WTC11 (cell line): ENCODE measurements at regions not wholly inside any gene's neighbourhood (a gene's known extent, or its start where the extent isn't known, plus 50 kb on each side); places are given as distances from the start of the nearest gene placed in this dataset.

Source experiments
- ATAC-seq: fragments of 200-7000 bp; cut with Tn5 transposase; 2 replicates; pipeline ENCODE4 v1.10.0; 2021; ENCODE audit warnings: mild to moderate bottlenecking, moderate library complexity
- CTCF ChIA-PET: fragments of 300-600 bp; sonication (Branson Sonifier 250); formaldehyde crosslinking; loops from one replicate; lab custom pipeline; 2021; ENCODE audit warnings: antibody characterized with exemption; lab: Charles Lee
- POLR2A ChIA-PET: fragments of 350-600 bp; sonication (Branson Sonifier 250); formaldehyde crosslinking; loops from one replicate; lab custom pipeline; 2021; ENCODE audit warnings: antibody characterized with exemption; lab: Charles Lee
- DNase-seq: peaks from one replicate; pipeline ENCODE4 v3.0.0; 2021; ENCODE audit warnings: low spot score
- H3K27ac Mint-ChIP-seq: 2 replicates; pipeline ENCODE4 v1.8.0; 2021; ENCODE audit warnings: mixed read lengths
- H3K27me3 Mint-ChIP-seq: 2 replicates; pipeline ENCODE4 v1.8.0; 2021; ENCODE audit warnings: low read depth, mild to moderate bottlenecking, moderate library complexity, mixed read lengths
- H3K36me3 Mint-ChIP-seq: 2 replicates; pipeline ENCODE4 v1.8.0; 2021; ENCODE audit warnings: mixed read lengths
- H3K4me1 Mint-ChIP-seq: 2 replicates; pipeline ENCODE4 v1.8.0; 2022; ENCODE audit warnings: mixed read lengths
- H3K4me3 Mint-ChIP-seq: 2 replicates; pipeline ENCODE4 v1.8.0; 2021; ENCODE audit warnings: mild to moderate bottlenecking, moderate library complexity, mixed read lengths
- H3K9me3 Mint-ChIP-seq: 2 replicates; pipeline ENCODE4 v1.8.0; 2021; ENCODE audit warnings: mixed read lengths
- ARID4B ChIP-seq: sonication (generic); formaldehyde crosslinking; IDR thresholded peaks from 2 replicates; pipeline ENCODE4 v1.8.0; 2023; ENCODE audit warnings: missing genetic modification reagents, mild to moderate bottlenecking, borderline replicate concordance
- CREB1 ChIP-seq: sonication (generic); formaldehyde crosslinking; IDR thresholded peaks from 2 replicates; pipeline ENCODE4 v1.8.0; 2023; ENCODE audit warnings: mild to moderate bottlenecking, missing genetic modification reagents
- CTCF ChIP-seq: fragments of 200-600 bp; IDR thresholded peaks from 2 replicates; pipeline ENCODE4 v1.8.0; 2022; ENCODE audit warnings: antibody characterized with exemption
- ELF4 ChIP-seq: sonication (generic); formaldehyde crosslinking; IDR thresholded peaks from 2 replicates; pipeline ENCODE4 v1.8.1; 2022; ENCODE audit warnings: low read depth, mild to moderate bottlenecking, moderate library complexity, missing genetic modification reagents
- FOXP4 ChIP-seq: sonication (generic); formaldehyde crosslinking; IDR thresholded peaks from 2 replicates; pipeline ENCODE4 v1.8.0; 2022; ENCODE audit warnings: mild to moderate bottlenecking, missing genetic modification reagents
- MXD4 ChIP-seq: fragments of 250-450 bp; sonication (Bioruptor Pico); IDR thresholded peaks from 2 replicates; pipeline ENCODE4 v1.8.0; 2021; ENCODE audit warnings: mild to moderate bottlenecking, moderate library complexity, borderline replicate concordance
- NFATC4 ChIP-seq: fragments of 250-450 bp; sonication (Bioruptor Pico); IDR thresholded peaks from 2 replicates; pipeline ENCODE4 v1.9.0; 2021; ENCODE audit warnings: mild to moderate bottlenecking
- NR1H2 ChIP-seq: sonication (generic); formaldehyde crosslinking; IDR thresholded peaks from 2 replicates; pipeline ENCODE4 v1.9.0; 2021; ENCODE audit warnings: mild to moderate bottlenecking, moderate library complexity, missing genetic modification reagents
- OVOL2 ChIP-seq: fragments of 250-450 bp; sonication (Bioruptor Pico); IDR thresholded peaks from 2 replicates; pipeline ENCODE4 v1.9.0; 2021; ENCODE audit warnings: mild to moderate bottlenecking, borderline replicate concordance
- PRRX2 ChIP-seq: fragments of 250-450 bp; sonication (Bioruptor Pico); IDR thresholded peaks from 2 replicates; pipeline ENCODE4 v1.8.0; 2021; ENCODE audit warnings: mild to moderate bottlenecking
- USF1 ChIP-seq: sonication (generic); formaldehyde crosslinking; IDR thresholded peaks from 2 replicates; pipeline ENCODE4 v1.8.0; 2022; ENCODE audit warnings: mild to moderate bottlenecking, missing genetic modification reagents
- ZMAT4 ChIP-seq: fragments of 250-450 bp; sonication (Bioruptor Pico); IDR thresholded peaks from 2 replicates; pipeline ENCODE4 v1.9.0; 2021; ENCODE audit warnings: mild to moderate bottlenecking
- ZNF138 ChIP-seq: sonication (generic); formaldehyde crosslinking; conservative IDR thresholded peaks from 2 replicates; pipeline ENCODE4 v1.8.1; 2022; ENCODE audit warnings: mild to moderate bottlenecking, moderate library complexity, missing genetic modification reagents
- ZNF396 ChIP-seq: fragments of 250-450 bp; sonication (Bioruptor Pico); IDR thresholded peaks from 2 replicates; pipeline ENCODE4 v1.8.0; 2021; ENCODE audit warnings: mild to moderate bottlenecking, moderate library complexity, borderline replicate concordance
- TF ChIP-seq, protein P1 (sequence below): sonication (generic); formaldehyde crosslinking; IDR thresholded peaks from 2 replicates; pipeline ENCODE4 v1.8.1; 2022; ENCODE audit warnings: mild to moderate bottlenecking, moderate library complexity, missing genetic modification reagents
- TF ChIP-seq, protein P2 (sequence below): sonication (generic); formaldehyde crosslinking; IDR thresholded peaks from 2 replicates; pipeline ENCODE4 v1.8.1; 2023; ENCODE audit warnings: mild to moderate bottlenecking, missing genetic modification reagents, moderate library complexity
- TF ChIP-seq, protein P3 (sequence below): sonication (generic); formaldehyde crosslinking; IDR thresholded peaks from 2 replicates; pipeline ENCODE4 v1.8.1; 2022; ENCODE audit warnings: low read depth, missing genetic modification reagents, borderline replicate concordance
- TF ChIP-seq, protein P4 (sequence below): fragments of 250-450 bp; sonication (Bioruptor Pico); IDR thresholded peaks from 2 replicates; pipeline ENCODE4 v2.1.2; 2022; ENCODE audit warnings: mild to moderate bottlenecking, moderate library complexity

DNA sequence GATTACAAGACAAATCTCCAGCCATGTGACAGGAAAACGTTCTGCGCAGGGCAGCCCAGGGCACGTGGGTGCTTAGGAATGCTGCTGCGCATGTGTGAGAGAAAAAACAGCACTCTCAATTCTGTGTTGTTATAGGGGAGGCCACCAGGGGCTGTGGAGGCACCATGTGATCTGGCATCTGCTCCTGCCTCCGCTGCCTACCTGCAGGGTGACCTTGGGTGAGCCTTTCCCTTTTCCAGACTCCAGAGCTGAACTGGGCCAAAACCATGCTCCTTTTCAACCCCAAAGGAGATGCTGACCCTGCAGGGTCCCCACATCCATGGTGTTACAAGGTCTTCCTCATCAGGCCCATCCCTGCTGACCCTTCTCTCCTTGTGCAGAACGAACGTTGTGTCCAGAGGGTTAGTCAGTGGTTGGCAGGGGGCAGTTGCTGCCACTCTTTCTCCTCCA, 81.5 kb upstream of the RASGRF1 start:
- H3K27ac Mint-ChIP-seq: no peak overlapping the region; the same call in 1 of the 2 replicates
- H3K27me3 Mint-ChIP-seq: peaks cover 8% of the 10 kb centered on the region; the same call in 1 of the 2 replicates
- TF ChIP-seq ZNF396 (CRISPR knock-in tag) (no peak), FOXP4 (CRISPR knock-in tag) (no peak), CREB1 (CRISPR knock-in tag) (no peak), NFATC4 (CRISPR knock-in tag) (no peak), USF1 (CRISPR knock-in tag) (peak; percentile 63; the same call in 1 of the 2 replicates)
- TF ChIP-seq, protein P1, sequence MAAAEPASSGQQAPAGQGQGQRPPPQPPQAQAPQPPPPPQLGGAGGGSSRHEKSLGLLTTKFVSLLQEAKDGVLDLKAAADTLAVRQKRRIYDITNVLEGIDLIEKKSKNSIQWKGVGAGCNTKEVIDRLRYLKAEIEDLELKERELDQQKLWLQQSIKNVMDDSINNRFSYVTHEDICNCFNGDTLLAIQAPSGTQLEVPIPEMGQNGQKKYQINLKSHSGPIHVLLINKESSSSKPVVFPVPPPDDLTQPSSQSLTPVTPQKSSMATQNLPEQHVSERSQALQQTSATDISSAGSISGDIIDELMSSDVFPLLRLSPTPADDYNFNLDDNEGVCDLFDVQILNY (CRISPR knock-in tag): no peak
- TF ChIP-seq, protein P2, sequence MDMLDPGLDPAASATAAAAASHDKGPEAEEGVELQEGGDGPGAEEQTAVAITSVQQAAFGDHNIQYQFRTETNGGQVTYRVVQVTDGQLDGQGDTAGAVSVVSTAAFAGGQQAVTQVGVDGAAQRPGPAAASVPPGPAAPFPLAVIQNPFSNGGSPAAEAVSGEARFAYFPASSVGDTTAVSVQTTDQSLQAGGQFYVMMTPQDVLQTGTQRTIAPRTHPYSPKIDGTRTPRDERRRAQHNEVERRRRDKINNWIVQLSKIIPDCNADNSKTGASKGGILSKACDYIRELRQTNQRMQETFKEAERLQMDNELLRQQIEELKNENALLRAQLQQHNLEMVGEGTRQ: peak; percentile 71
- H3K36me3 Mint-ChIP-seq: no peaks in the 10 kb centered on the region
- H3K9me3 Mint-ChIP-seq: no peaks in the 10 kb centered on the region
- ATAC-seq: peak; percentile 74
- DNase-seq: peak; percentile 33
- H3K4me1 Mint-ChIP-seq: peaks cover 24% of the 10 kb centered on the region
- POLR2A ChIA-PET: no interaction called here
- H3K4me3 Mint-ChIP-seq: no peak overlapping the region
- CTCF ChIA-PET: interaction anchor here (0.9 kb wide), 1 partner anchor 13 kb away, joined by 6 read pairs; no protein-coding TSS in a partner anchor

- peak; percentile 19 for ATAC-seq
- Mint-ChIP-seq H3K9me3 (no peaks in the 10 kb centered on the region), H3K4me1 (peaks cover 24% of the 10 kb centered on the region), H3K4me3 (no peak overlapping the region), H3K36me3 (no peaks in the 10 kb centered on the region), H3K27me3 (peaks cover 5% of the 10 kb centered on the region; the same call in 1 of the 2 replicates), H3K27ac (no peak overlapping the region; the same call in 1 of the 2 replicates)
- DNase-seq: no peak
- CTCF ChIA-PET: interaction anchor here (0.6 kb wide), 1 partner anchor 13 kb away, joined by 3 read pairs; no protein-coding TSS in a partner anchor
- POLR2A ChIA-PET: no interaction called here
- TF ChIP-seq NR1H2 (CRISPR knock-in tag) (no peak), ELF4 (CRISPR knock-in tag) (no peak), ZMAT4 (no peak), MXD4 (CRISPR knock-in tag) (no peak), OVOL2 (CRISPR knock-in tag) (no peak), CTCF (no peak), ZNF396 (CRISPR knock-in tag) (no peak), ZNF138 (no peak), ARID4B (CRISPR knock-in tag) (no peak), PRRX2 (CRISPR knock-in tag) (no peak)
- TF ChIP-seq, protein P3, sequence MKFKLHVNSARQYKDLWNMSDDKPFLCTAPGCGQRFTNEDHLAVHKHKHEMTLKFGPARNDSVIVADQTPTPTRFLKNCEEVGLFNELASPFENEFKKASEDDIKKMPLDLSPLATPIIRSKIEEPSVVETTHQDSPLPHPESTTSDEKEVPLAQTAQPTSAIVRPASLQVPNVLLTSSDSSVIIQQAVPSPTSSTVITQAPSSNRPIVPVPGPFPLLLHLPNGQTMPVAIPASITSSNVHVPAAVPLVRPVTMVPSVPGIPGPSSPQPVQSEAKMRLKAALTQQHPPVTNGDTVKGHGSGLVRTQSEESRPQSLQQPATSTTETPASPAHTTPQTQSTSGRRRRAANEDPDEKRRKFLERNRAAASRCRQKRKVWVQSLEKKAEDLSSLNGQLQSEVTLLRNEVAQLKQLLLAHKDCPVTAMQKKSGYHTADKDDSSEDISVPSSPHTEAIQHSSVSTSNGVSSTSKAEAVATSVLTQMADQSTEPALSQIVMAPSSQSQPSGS (CRISPR knock-in tag): no peak
- TF ChIP-seq, protein P4, sequence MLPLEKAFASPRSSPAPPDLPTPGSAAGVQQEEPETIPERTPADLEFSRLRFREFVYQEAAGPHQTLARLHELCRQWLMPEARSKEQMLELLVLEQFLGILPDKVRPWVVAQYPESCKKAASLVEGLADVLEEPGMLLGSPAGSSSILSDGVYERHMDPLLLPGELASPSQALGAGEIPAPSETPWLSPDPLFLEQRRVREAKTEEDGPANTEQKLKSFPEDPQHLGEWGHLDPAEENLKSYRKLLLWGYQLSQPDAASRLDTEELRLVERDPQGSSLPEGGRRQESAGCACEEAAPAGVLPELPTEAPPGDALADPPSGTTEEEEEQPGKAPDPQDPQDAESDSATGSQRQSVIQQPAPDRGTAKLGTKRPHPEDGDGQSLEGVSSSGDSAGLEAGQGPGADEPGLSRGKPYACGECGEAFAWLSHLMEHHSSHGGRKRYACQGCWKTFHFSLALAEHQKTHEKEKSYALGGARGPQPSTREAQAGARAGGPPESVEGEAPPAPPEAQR: no peak
Observed at GRCh38 chr15:79171320-79172031, 80.9 kb upstream of the RASGRF1 start.
